Vagina (tissue), 2 donors: ENCODE measurements at regions not wholly inside any gene's neighbourhood (a gene's known extent, or its start where the extent isn't known, plus 50 kb on each side); places are given as distances from the start of the nearest gene placed in this dataset.

ENCODE experiments used
- DNase-seq, 2 donors: peaks; one replicate each; pipeline ENCODE4 v3.0.0-alpha.2; 2017; ENCODE audit errors: extremely low spot score in 2 of 2
- H3K27ac ChIP-seq: fragments of 200-600 bp; sonication (generic); one replicate; pipeline ENCODE4 v1.5.1; 2019
- H3K27me3 ChIP-seq: fragments of 200-600 bp; sonication (generic); one replicate; pipeline ENCODE4 v1.5.1; 2019
- H3K36me3 ChIP-seq, 2 donors: fragments of 200-600 bp; sonication (generic); one replicate each; pipeline ENCODE4 v1.5.1; 2017 to 2019
- H3K4me1 ChIP-seq: fragments of 200-600 bp; sonication (generic); one replicate; pipeline ENCODE4 v1.5.1; 2019
- H3K4me3 ChIP-seq, 2 donors: fragments of 200-600 bp; sonication (generic); 1 replicate in 1 of 2; 2 replicates in 1 of 2; pipeline ENCODE4 v1.5.1; 2016 to 2019
- H3K9me3 ChIP-seq: fragments of 200-600 bp; sonication (generic); one replicate; pipeline ENCODE4 v1.5.1; 2019
- CTCF ChIP-seq, 3 experiments: fragments of 450-650 bp in 2 of 3; fragments of 200-600 bp in 1 of 3; sonication (generic) in 1 of 3; IDR thresholded peaks; one replicate each; pipeline ENCODE4 v1.5.1; 2017 to 2019; ENCODE audit warnings: antibody characterized with exemption in 3 of 3, mild to moderate bottlenecking in 2 of 3, moderate library complexity in 2 of 3
- POLR2A ChIP-seq, 2 donors: fragments of 450-650 bp; IDR thresholded peaks; one replicate each; pipeline ENCODE4 v1.6.1; 2017; ENCODE audit warnings: antibody characterized with exemption in 2 of 2, mild to moderate bottlenecking in 2 of 2, moderate library complexity in 2 of 2
- POLR2AphosphoS5 ChIP-seq, 2 donors: sonication (generic); formaldehyde crosslinking; IDR thresholded peaks; one replicate each; pipeline ENCODE4 v1.9.0; 2017; ENCODE audit warnings: antibody characterized with exemption in 2 of 2, mild to moderate bottlenecking in 2 of 2, low read depth in 1 of 2; ENCODE audit not compliant: insufficient read depth in 1 of 2
- intact Hi-C: fragments of 100-400 bp; cut with DNase I; formaldehyde crosslinking; loops from one replicate; pipeline ENCODE4 v1.15.1; 2023

GRCh38 chr11:19551457-19551856 lies 161.2 kb upstream of the NAV2 start:
- DNase-seq: no peak
- intact Hi-C loops: loop anchor here (2.0 to 10.0 kb wide), 3 partner anchors 245 to 479 kb away; no protein-coding TSS in a partner anchor

GRCh38 chr11:19547044-19547443 lies 165.6 kb upstream of the NAV2 start:
- no peaks in the 10 kb centered on the region for H3K4me1 ChIP-seq
- H3K27me3 ChIP-seq: no peaks in the 10 kb centered on the region
- TF ChIP-seq POLR2AphosphoS5 (IDR thresholded peaks at IDR 0.05; ENCODE audit: insufficient read depth in 1 of 2, low read depth in 1 of 2) (peak in 1 of 2 donors; percentile 11), POLR2A (IDR thresholded peaks at IDR 0.05) (no peak), CTCF (IDR thresholded peaks at IDR 0.05) (peak in 1 of 3 experiments; percentile 7)
- DNase-seq: no peak
- no peaks in the 10 kb centered on the region for H3K36me3 ChIP-seq
- H3K9me3 ChIP-seq: no peaks in the 10 kb centered on the region
- intact Hi-C loops: no loop called here
- no peak overlapping the region for H3K27ac ChIP-seq
- no peak overlapping the region for H3K4me3 ChIP-seq

More at GRCh38 chr11:19551457-19551856, 161.2 kb upstream of the NAV2 start:
- TF ChIP-seq CTCF (IDR thresholded peaks at IDR 0.05) (no peak), POLR2A (IDR thresholded peaks at IDR 0.05) (no peak), POLR2AphosphoS5 (IDR thresholded peaks at IDR 0.05; ENCODE audit: insufficient read depth in 1 of 2, low read depth in 1 of 2) (no peak)
- Histone ChIP-seq H3K4me1 (no peaks in the 10 kb centered on the region), H3K9me3 (no peaks in the 10 kb centered on the region), H3K36me3 (no peaks in the 10 kb centered on the region), H3K27me3 (no peaks in the 10 kb centered on the region), H3K27ac (no peak overlapping the region), H3K4me3 (no peak overlapping the region)

- intact Hi-C loops: no loop called here
- no peak overlapping the region for H3K4me3 ChIP-seq
Measured at GRCh38 chr11:19546325-19546724, 166.3 kb upstream of the NAV2 start.

GRCh38 chr11:19541521-19542049 lies 171.1 kb upstream of the NAV2 start:
- TF ChIP-seq POLR2AphosphoS5 (IDR thresholded peaks at IDR 0.05; ENCODE audit: insufficient read depth in 1 of 2, low read depth in 1 of 2): no peak
- no peak for TF ChIP-seq CTCF (IDR thresholded peaks at IDR 0.05)
- no peak for TF ChIP-seq POLR2A (IDR thresholded peaks at IDR 0.05)
- Histone ChIP-seq H3K4me3 (no peak overlapping the region), H3K36me3 (no peaks in the 10 kb centered on the region), H3K27ac (no peak overlapping the region), H3K9me3 (no peaks in the 10 kb centered on the region), H3K27me3 (no peaks in the 10 kb centered on the region), H3K4me1 (no peaks in the 10 kb centered on the region)
- no peak for DNase-seq
- intact Hi-C loops: no loop called here

More at GRCh38 chr11:19546325-19546724, 166.3 kb upstream of the NAV2 start:
- DNase-seq: no peak
- H3K9me3 ChIP-seq: no peaks in the 10 kb centered on the region
- no peak for TF ChIP-seq POLR2A (IDR thresholded peaks at IDR 0.05)
- no peak for TF ChIP-seq POLR2AphosphoS5 (IDR thresholded peaks at IDR 0.05; ENCODE audit: insufficient read depth in 1 of 2, low read depth in 1 of 2)
- TF ChIP-seq CTCF (IDR thresholded peaks at IDR 0.05): no peak
- H3K36me3 ChIP-seq: no peaks in the 10 kb centered on the region
- no peaks in the 10 kb centered on the region for H3K4me1 ChIP-seq
- H3K27me3 ChIP-seq: no peaks in the 10 kb centered on the region
- H3K27ac ChIP-seq: no peak overlapping the region

GRCh38 chr11:19539861-19540260 lies 172.8 kb upstream of the NAV2 start:
- TF ChIP-seq CTCF (IDR thresholded peaks at IDR 0.05): no peak
- no peak for TF ChIP-seq POLR2A (IDR thresholded peaks at IDR 0.05)
- intact Hi-C loops: no loop called here
- no peaks in the 10 kb centered on the region for H3K9me3 ChIP-seq
- no peak overlapping the region for H3K27ac ChIP-seq
- no peaks in the 10 kb centered on the region for H3K27me3 ChIP-seq
- no peaks in the 10 kb centered on the region for H3K36me3 ChIP-seq
- no peak overlapping the region for H3K4me3 ChIP-seq
- H3K4me1 ChIP-seq: no peaks in the 10 kb centered on the region
- DNase-seq: no peak
